ENCODE measurements at regions not wholly inside any gene's neighbourhood (a gene's known extent, or its start where the extent isn't known, plus 50 kb on each side); places are given as distances from the start of the nearest gene placed in this dataset.
"Not testable (repeated sequence)": the region's sequence is repeated elsewhere in the genome, so short reads cannot be mapped to it uniquely, and the experiment has no call there.

- DNase-seq = no peak
Observed at GRCh38 chr3:39558775-39559306, 91.4 kb downstream of the MOBP start.

GRCh38 chr3:39559543-39559942 lies 92.1 kb downstream of the MOBP start:
- no peak for DNase-seq

DNA sequence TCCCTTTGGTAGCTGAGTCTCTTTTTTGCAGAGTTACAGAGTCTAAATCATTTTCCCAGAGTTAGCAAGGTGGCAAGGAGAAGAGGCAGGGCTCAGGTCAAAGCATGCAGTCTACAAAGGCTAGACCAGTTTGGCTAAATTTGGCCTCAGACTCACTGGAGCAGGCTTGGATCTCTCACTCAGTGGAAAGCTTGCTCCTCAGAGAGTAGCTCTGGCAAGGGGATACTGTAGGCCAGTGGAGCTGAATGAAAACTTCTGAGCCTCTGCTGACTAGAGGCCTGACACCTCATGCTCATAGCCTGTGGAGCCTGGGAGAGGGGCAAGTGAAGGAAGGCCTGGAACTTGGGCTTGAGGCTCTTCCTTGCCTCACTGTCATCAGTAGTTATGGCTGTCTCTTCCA lies 101.0 kb downstream of the MOBP start:
- DNase-seq = no peak

- no peak for DNase-seq
Observed at GRCh38 chr3:39569095-39569494, 101.6 kb downstream of the MOBP start.

DNA sequence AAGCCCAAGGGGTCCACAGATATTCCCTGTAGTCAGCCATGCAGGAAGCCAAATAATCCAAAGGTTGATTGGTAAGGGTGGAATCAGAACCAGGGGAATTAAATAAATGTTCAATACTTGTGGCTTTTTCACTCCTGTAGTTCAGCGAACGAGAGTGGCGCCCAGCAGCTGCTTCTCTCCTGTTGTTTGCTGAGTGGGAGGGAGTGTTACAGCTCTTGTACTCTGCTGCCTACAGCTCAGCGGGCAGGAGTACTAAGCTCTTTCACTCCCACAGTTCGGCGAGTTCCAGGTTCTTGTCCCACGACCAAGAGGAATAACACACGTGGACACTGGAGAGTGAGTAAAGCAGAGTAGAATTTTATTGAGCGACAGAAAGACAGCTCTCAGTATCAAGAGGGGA lies 105.9 kb downstream of the MOBP start:
- DNase-seq = no peak

- DNase-seq = no peak
Observed at GRCh38 chr3:39577541-39577940, 110.1 kb downstream of the MOBP start.

DNA sequence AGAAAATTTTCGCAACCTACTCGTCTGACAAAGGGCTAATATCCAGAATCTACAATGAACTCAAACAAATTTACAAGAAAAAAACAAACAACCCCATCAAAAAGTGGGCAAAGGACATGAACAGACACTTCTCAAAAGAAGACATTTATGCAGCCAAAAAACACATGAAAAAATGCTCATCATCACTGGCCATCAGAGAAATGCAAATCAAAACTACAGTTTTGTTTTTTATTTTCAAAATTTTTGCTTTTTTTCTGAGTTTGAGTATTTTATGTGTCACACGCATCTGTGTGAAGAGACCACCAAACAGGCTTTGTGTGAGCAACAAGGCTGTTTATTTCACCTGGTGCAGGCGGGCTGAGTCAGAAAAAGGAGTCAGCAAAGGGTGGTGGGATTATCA lies 118.7 kb downstream of the MOBP start:
- not testable (repeated sequence) for DNase-seq

- DNase-seq = no peak
Observed at GRCh38 chr3:39587113-39587512, 119.6 kb downstream of the MOBP start.

- no peak for DNase-seq
Observed at GRCh38 chr3:39590806-39591205, 123.3 kb downstream of the MOBP start.

- no peak for DNase-seq
Observed at GRCh38 chr3:39592311-39593050, 125.0 kb downstream of the MOBP start.

GRCh38 chr3:39593341-39593740 lies 125.9 kb downstream of the MOBP start:
- DNase-seq = no peak

DNA sequence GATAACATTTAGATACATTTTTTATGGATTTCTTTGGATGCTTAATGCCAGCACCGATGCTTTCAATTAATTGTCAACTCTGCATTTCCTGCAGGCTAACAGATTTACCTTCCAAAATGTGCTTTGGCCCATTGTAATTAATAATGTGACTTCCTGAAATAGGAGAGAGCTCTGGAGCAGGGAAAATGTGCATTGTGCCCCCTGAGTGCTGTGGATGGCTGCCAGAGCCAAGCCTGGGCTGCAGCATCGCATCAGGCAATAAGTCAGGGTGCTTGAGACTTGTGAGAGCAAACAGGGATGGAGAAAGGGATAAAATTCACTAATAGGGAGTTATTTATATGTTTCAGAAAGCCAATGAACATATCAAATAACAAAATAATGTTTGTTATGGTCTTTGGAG lies 133.8 kb downstream of the MOBP start:
- DNase-seq = no peak

DNA sequence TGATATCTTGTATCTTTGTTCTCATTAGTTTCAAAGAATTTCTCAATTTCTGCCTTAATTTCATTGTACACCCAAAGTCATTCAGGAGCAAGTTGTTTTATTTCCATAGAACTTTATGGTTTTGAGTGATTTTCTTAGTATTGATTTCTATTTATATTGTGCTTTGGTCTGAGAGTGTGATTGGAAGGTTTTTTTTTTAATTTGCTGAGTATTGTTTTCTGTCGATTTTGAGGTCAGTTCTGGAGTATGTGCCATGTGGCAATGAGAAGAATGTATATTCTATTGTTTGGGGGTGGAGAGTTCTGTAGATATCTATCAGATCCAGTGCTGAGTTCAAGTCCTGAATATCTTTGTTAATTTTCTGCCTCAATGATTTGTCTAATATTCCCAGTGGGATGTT lies 138.4 kb downstream of the MOBP start:
- DNase-seq = no peak

GRCh38 chr3:39626198-39626597 lies 158.7 kb downstream of the MOBP start:
- DNase-seq = no peak

DNA sequence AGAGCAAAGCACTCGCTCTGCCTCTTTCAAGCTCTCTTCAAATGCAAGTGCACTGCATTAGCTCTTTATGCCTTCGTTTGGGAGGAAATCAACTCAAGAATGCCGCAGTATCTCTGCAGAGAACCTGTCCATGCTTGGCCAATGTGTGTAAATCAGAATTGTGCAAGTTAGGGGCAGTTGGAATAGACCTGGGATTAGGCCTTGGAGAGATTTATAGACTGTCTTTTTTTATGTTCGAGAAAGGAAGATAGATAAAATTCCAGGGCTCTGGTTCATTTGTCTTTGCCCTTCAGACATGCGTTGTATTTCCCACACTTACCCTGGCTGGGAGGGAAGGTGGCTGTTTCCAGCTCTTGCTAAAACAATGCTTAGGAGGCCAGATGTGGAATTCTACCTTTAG lies 163.7 kb downstream of the MOBP start:
- DNase-seq = no peak

GRCh38 chr3:39637807-39638206 lies 170.3 kb downstream of the MOBP start:
- DNase-seq = peak in 1 of 5 donors; percentile 11

DNA sequence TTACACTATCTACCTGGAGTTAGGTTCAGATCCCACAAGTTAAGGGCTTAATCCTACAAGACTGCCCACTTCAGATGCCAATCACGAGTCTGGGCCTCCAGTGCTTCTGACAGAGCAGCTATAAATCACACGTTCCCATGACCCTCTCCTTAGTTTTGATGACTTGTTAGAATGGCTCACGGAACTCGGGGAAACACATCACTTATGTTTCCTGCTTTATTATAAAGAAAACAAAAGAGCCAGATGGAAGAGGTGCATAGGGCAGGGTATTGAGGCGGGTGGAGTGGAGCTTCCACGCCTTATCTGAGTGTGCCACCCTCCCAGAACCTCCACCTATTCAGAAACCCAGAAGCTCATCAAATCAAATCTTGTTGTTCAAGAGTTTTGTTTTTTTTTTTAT lies 170.8 kb downstream of the MOBP start:
- no peak for DNase-seq

- peak in 1 of 5 donors; percentile 43 for DNase-seq
Observed at GRCh38 chr3:39639344-39640236, 169.8 kb upstream of the MYRIP start.

DNA sequence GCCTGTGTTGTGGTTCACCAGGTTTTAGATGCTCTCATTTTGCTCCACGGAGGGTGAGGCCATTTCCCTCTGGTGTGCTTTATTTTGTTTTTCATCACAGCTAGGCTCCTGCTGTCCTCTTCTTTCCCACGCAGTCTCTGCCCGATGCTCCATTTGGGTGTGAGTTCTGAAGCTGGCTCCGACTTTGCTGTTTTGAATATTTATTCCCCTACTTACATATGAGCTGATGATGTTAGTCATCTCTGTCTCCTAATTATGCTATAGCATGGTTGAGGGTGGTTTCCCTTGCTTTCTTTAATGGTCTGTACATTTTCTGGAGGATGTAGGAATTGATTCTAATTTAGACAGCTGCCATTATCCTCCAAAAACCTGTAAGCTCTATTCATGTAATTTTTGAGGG lies 168.1 kb upstream of the MYRIP start:
- no peak for DNase-seq

DNA sequence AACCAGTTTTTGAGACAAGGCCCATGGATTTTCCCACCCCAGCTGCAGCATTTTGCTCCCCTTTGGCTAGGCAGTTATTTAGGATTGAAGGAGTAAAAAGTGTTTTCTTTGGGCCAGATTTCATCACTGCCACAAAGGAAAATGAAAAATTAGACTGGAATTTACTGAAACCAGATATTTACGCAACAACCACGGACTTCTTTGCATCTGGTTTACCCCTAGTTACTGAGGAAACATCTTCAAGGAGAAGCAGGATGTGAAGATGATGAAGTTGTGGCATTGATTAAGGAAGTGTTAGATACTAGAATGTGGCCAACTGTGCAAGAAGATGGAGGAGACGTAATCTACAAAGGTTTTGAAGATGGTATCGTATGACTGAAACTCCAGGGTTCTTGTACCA lies 165.2 kb upstream of the MYRIP start:
- no peak for DNase-seq

GRCh38 chr3:39651256-39651655 lies 158.2 kb upstream of the MYRIP start:
- not testable (repeated sequence) for DNase-seq

DNA sequence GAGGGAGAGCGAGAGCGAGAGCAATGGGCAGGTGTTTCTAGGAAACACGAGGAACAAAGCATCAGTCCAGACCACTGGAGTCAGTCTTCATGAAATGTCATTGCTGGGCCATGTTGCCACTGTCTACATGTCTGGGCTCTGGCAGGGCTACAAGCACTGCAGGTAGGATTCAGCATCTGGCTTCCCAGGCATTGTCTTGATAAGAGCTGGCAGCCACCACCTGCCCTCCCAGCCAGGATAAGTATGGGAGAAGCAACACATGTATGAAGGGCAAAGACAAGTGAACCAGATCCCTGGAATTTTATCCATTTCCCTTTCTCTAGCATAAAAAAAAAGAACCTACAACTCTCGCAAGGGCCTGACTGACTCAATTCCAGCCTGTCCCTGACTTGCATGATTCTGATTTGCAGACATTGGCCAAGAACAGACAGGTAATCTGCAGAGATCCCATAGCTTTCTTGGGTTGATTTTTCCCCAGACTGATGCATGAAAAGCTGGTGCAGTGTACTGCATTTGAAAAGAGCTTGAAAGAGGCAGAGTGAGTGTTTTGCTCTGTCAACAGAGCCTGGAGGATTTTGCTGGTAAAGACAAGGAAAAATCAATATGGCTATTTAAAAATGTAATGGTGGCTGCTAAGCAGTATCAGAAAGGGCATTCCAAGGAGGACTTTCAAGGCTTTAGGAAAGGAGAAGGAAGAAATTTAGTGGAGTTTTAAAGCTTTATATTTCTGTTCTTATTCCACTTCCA lies 157.2 kb upstream of the MYRIP start:
- DNase-seq = no peak

DNA sequence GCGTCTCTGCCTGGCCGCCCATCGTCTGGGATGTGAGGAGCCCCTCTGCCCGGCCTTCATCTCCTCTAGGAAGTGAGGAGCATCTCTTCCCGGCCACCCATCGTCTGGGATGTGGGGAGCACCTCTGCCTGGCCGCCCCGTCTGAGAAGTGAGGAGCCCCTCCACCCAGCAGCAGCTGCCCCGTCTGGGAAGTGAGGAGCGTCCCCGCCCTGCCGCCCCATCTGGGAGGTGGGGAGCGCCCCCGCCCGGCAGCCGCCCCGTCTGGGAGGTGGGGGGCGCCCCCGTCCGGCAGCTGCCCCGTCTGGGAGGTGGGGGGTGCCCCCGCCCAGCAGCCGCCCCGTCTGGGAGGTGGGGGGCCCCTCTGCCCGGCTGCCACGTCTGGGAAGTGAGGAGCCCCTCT lies 153.7 kb upstream of the MYRIP start:
- DNase-seq = not testable (repeated sequence)

Measured in T-helper 1 cell (primary cell).